NCI-H748 (cell line): ENCODE measurements at regions not wholly inside any gene's neighbourhood (a gene's known extent, or its start where the extent isn't known, plus 50 kb on each side); places are given as distances from the start of the nearest gene placed in this dataset.
"Not testable (repeated sequence)": the region's sequence is repeated elsewhere in the genome, so short reads cannot be mapped to it uniquely, and the experiment has no call there.

Experiments
- DNase-seq: peaks from one replicate; lab custom pipeline; 2025; ENCODE audit not compliant: unreplicated experiment; lab: John Stamatoyannopoulos, UW

- peak; percentile 92 for DNase-seq
These were observed 291.7 kb upstream of the CDH19 start for GRCh38 chr18:66895631-66896030.

GRCh38 chr18:66894851-66895250, 291.0 kb upstream of the CDH19 start:
- peak; percentile 91 for DNase-seq

DNA sequence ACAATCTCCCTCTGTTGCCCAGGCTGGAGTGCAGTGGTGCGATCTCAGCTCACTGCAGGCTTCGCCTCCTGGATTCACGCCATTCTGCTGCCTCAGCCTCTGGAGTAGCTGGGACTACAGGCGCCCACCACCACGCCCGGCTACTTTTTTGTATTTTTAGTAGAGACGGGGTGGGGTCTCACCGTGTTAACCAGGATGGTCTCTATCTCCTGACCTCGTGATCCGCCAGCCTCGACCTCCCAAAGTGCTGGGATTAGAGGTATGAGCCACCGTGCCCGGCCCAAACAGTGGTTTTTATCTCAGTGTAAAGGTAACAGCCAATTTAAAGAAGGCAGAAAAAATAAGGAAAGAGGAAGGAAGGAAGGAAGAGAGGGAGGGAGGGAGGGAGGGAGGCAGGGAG, 288.5 kb upstream of the CDH19 start:
- not testable (repeated sequence) for DNase-seq

- peak; percentile 87 for DNase-seq
These were observed 271.1 kb upstream of the CDH19 start for GRCh38 chr18:66874812-66875474.

- peak; percentile 33 for DNase-seq
These were observed 270.5 kb upstream of the CDH19 start for GRCh38 chr18:66874375-66874774.

- peak; percentile 70 for DNase-seq
These were observed 270.0 kb upstream of the CDH19 start for GRCh38 chr18:66873899-66874298.

DNA sequence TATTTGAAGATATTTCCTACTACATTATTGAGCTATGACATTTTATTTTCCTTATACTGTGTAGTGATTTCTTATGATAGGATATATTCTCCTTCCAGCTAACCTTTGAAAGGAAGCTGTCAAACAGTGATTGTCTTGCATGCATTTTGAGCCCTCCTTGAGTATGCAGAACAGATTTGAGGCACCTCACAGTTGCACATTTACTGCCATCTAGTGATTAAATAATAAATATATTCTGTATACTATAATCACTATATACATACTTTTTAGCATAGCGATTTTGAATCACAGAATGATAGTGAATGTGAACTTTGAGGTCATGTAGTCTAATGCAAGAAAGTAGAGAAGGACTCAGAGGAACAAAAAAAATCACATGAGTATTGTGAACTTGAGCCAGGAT, 268.4 kb upstream of the CDH19 start:
- peak; percentile 76 for DNase-seq

DNA sequence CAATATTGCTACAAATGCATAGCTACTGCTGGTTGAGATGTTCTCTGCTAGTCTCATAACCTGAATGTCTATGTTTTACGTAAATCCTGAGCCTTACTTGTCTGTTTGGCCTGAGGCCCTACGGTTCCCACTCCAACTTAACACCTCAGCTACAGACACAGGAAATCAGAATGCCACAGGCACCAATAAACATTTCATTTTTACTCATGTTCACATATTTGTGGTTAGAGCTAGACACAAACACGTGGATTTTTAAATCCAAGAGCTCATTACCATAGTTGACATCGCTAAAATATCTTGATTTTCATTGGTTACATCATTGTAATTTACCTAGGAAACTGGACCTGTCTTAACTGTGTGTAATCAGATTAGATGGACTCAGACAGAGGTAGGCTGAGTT, 263.8 kb upstream of the CDH19 start:
- no peak for DNase-seq

DNA sequence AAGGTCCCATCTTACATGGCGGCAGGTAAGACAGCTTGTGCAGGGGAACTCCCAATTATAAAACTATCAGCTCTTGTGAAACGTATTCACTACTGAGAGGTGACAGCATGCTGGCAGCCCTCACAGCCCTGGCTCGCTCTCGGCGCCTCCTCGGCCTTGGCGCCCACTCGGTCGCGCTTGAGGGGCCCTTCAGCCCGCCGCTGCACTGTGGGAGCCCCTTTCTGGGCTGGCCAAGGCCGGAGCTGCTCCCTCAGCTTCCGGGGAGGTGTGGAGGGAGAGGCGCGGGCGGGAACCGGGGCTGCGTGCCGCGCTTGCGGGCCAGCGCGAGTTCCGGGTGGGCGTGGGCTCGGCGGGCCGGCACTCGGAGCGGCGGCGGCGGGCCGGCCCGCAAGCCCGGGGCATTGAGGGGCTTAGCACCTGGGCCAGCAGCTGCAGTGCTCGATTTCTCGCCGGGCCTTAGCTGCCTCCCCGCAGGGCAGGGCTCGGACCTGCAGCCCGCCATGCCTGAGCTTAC, 262.6 kb upstream of the CDH19 start:
- not testable (repeated sequence) for DNase-seq

DNA sequence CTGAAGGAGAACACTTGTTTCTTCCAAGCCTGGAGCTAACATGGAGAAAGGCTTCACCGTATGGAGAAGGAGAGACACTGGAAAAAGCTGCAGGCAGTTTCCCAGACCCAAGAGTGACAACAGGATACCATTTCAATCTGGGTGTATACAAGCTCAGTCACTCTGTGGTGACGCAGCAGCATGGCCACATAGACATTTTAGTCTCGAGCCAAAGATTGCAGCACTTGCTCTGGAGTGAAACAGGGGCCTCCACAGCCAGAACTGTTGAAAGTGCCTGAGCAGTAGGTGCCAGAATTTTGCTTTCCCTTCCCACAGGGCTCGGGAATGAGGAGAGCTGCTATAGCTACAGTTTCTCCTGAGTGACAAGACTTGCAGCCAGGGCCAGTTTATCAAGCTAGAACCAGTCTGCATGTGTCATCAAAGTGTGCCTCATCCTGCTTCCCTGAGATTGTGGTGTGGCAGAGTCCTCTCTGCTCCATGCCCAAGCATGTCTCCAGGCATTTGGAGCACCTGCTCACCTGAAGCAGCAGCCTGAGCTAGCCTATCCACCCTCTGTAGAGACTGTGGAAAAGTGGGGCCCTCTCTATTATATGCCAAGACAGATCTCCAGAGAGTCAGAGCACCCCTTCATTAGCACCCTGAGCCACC, 234.6 kb upstream of the CDH19 start:
- DNase-seq = no peak

- DNase-seq = peak; percentile 26
These were observed 229.8 kb upstream of the CDH19 start for GRCh38 chr18:66833646-66834045.

GRCh38 chr18:66826211-66826610, 222.3 kb upstream of the CDH19 start:
- peak; percentile 93 for DNase-seq

DNA sequence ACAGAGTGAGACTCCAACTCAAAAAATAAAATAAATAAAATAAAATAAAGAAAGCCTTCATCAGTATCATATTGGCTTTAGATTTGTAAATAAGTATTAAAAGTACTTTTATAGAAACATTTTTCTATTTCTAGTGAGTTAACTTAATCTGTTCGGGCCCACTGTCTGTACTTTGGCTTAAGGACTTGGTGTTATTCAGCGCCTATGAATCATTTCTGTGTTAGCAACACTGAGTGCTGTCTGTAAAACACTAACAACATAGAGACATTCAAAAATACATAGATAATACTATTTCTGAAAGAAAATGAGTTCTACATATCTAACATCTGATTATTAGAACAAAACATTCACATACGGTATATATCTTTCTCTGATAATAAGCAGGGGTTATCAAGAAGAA, 221.5 kb upstream of the CDH19 start:
- no peak for DNase-seq

DNA sequence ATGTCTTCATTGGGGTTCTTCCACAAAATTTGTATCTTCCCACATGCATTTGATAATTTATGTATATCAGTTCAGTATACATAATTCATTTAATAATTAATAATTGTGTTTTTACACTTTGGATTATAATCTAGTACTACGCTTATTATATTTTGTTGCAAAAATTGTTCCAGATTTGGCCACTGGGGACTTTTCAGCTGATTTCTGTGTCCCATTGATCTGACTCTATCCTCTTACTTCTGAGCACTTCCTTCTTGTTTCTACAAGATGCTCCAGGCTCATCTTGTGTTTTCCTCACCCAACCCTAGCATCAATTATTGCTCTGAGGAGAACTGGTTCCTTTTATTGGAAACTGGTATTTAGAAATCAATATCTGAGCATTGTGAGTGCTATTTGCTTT, 215.3 kb upstream of the CDH19 start:
- no peak for DNase-seq

DNA sequence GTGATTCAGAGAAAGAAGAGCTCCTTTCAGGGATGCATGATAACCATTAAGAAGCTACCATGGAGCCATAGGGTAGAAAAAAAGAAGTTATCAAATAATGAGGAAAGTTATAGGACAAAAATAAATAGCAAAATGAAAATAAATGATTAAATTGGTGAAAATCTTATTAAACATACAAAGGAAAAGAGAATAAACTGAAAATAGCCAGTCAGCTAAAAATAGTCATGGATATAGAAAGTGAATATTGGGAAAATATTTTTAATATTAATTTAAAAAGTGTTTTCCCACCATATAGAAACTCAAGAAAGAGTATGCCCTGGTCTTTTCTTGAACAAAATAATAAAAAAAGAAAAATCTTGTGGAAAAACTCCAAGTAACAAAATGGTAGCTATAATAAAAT, 209.2 kb upstream of the CDH19 start:
- DNase-seq = no peak

GRCh38 chr18:66795051-66795450, 191.2 kb upstream of the CDH19 start:
- DNase-seq = peak; percentile 35

DNA sequence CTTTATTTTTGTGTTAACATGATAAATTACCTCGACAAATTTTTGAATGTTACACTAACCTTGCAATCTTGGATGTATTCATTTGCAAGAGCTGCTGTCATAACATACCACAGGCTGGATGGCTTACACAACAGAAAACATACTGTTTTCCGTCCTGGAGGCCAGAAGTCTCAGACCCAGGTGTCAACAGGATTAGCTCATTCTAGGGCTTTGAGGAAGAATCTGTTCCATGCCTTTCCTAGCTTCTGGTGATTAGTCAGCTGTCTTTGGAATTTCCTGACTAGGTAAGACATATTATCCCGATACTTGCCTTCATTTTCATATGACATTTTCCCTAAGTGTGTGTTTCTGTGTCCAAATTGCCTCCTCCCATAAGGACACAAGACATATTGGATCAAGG, 188.6 kb upstream of the CDH19 start:
- no peak for DNase-seq

GRCh38 chr18:66780609-66781008, 176.7 kb upstream of the CDH19 start:
- DNase-seq = no peak

GRCh38 chr18:66778048-66778447, 174.2 kb upstream of the CDH19 start:
- DNase-seq = no peak

- DNase-seq = no peak
These were observed 165.5 kb upstream of the CDH19 start for GRCh38 chr18:66769375-66769774.

- DNase-seq = no peak
These were observed 160.3 kb upstream of the CDH19 start for GRCh38 chr18:66764230-66764629.

GRCh38 chr18:66761166-66761565, 157.3 kb upstream of the CDH19 start:
- DNase-seq = no peak

GRCh38 chr18:66760559-66760958, 156.7 kb upstream of the CDH19 start:
- no peak for DNase-seq
